HG02763 (cell line): ENCODE measurements at regions not wholly inside any gene's neighbourhood (a gene's known extent, or its start where the extent isn't known, plus 50 kb on each side); places are given as distances from the start of the nearest gene placed in this dataset.
"Not testable (repeated sequence)": the region's sequence is repeated elsewhere in the genome, so short reads cannot be mapped to it uniquely, and the experiment has no call there.

Experiments
- ATAC-seq: cut with Tn5 transposase; IDR thresholded peaks from one replicate; pipeline ENCODE4 v1.9.1; 2021; ENCODE audit warnings: mild to moderate bottlenecking, moderate library complexity; ENCODE audit not compliant: unreplicated experiment

- no peak for ATAC-seq
Observed at GRCh38 chr3:31094048-31094447, 199.6 kb upstream of the GADL1 start.

GRCh38 chr3:31095255-31095654 lies 200.8 kb upstream of the GADL1 start:
- no peak for ATAC-seq

GRCh38 chr3:31096661-31097395 lies 202.4 kb upstream of the GADL1 start:
- ATAC-seq: no peak

- no peak for ATAC-seq
Observed at GRCh38 chr3:31100519-31100918, 206.1 kb upstream of the GADL1 start.

GRCh38 chr3:31101285-31101684 lies 206.8 kb upstream of the GADL1 start:
- not testable (repeated sequence) for ATAC-seq

GRCh38 chr3:31102196-31102879 lies 207.9 kb upstream of the GADL1 start:
- ATAC-seq: no peak

GRCh38 chr3:31103181-31103580 lies 208.7 kb upstream of the GADL1 start:
- no peak for ATAC-seq

- no peak for ATAC-seq
Observed at GRCh38 chr3:31103623-31104180, 209.2 kb upstream of the GADL1 start.

GRCh38 chr3:31105011-31105410 lies 210.6 kb upstream of the GADL1 start:
- ATAC-seq: no peak

- no peak for ATAC-seq
Observed at GRCh38 chr3:31105438-31106077, 211.1 kb upstream of the GADL1 start.

GRCh38 chr3:31106204-31106603 lies 211.7 kb upstream of the GADL1 start:
- ATAC-seq: no peak

GRCh38 chr3:31106912-31107311 lies 212.5 kb upstream of the GADL1 start:
- ATAC-seq: peak; percentile 77

- no peak for ATAC-seq
Observed at GRCh38 chr3:31114929-31115283, 220.4 kb upstream of the GADL1 start.

- ATAC-seq: not testable (repeated sequence)
Observed at GRCh38 chr3:31115531-31115930, 221.1 kb upstream of the GADL1 start.

GRCh38 chr3:31116651-31117050 lies 222.2 kb upstream of the GADL1 start:
- ATAC-seq: no peak

- ATAC-seq: no peak
Observed at GRCh38 chr3:31117854-31118253, 223.4 kb upstream of the GADL1 start.

- ATAC-seq: no peak
Observed at GRCh38 chr3:31124373-31124772, 229.9 kb upstream of the GADL1 start.

GRCh38 chr3:31125413-31126020 lies 231.1 kb upstream of the GADL1 start:
- ATAC-seq: no peak

GRCh38 chr3:31129241-31129640 lies 234.8 kb upstream of the GADL1 start:
- no peak for ATAC-seq

- ATAC-seq: peak; percentile 52
Observed at GRCh38 chr3:31132132-31132769, 237.8 kb upstream of the GADL1 start.

GRCh38 chr3:31133541-31133940 lies 239.1 kb upstream of the GADL1 start:
- no peak for ATAC-seq
